GM23338 (cell line): ENCODE measurements at regions not wholly inside any gene's neighbourhood (a gene's known extent, or its start where the extent isn't known, plus 50 kb on each side); places are given as distances from the start of the nearest gene placed in this dataset.

Experiments used
- ATAC-seq: fragments of 200-7000 bp; cut with Tn5 transposase; 3 replicates; pipeline ENCODE4 v1.9.1; 2020
- DNase-seq: peaks from one replicate; pipeline ENCODE4 v3.0.0-alpha.2; 2015; ENCODE audit warnings: low spot score
- H2AFZ ChIP-seq: fragments of 200-600 bp; sonication (generic); 2 replicates; pipeline ENCODE4 v1.8.0; 2016; ENCODE audit warnings: antibody characterized with exemption, mild to moderate bottlenecking, moderate library complexity
- H3F3A ChIP-seq: fragments of 200-600 bp; sonication (generic); replicated peaks from 2 replicates; pipeline ENCODE4 v1.8.0; 2017; ENCODE audit warnings: antibody characterized with exemption, mixed run types, low read depth
- H3K27ac ChIP-seq: fragments of 200-600 bp; sonication (generic); 2 replicates; pipeline ENCODE4 v1.6.1; 2016; ENCODE audit warnings: low read depth
- H3K27me3 ChIP-seq: fragments of 200-600 bp; sonication (generic); 2 replicates; pipeline ENCODE4 v1.8.0; 2016; ENCODE audit warnings: mild to moderate bottlenecking, mixed run types, moderate library complexity; ENCODE audit not compliant: insufficient read depth
- H3K36me3 ChIP-seq: fragments of 200-600 bp; sonication (generic); 2 replicates; pipeline ENCODE4 v1.8.0; 2016; ENCODE audit warnings: mild to moderate bottlenecking; ENCODE audit not compliant: insufficient read depth
- H3K4me1 ChIP-seq: fragments of 200-600 bp; sonication (generic); 2 replicates; pipeline ENCODE4 v1.8.0; 2016; ENCODE audit warnings: mild to moderate bottlenecking, moderate library complexity; ENCODE audit not compliant: insufficient read depth
- H3K4me2 ChIP-seq: fragments of 200-600 bp; sonication (generic); 2 replicates; pipeline ENCODE4 v1.7.1; 2017; ENCODE audit warnings: mixed run types
- H3K4me3 ChIP-seq: fragments of 200-600 bp; sonication (generic); 2 replicates; pipeline ENCODE4 v1.6.1; 2016; ENCODE audit warnings: mixed run types
- H3K79me2 ChIP-seq: fragments of 200-600 bp; sonication (generic); replicated peaks from 2 replicates; pipeline ENCODE4 v1.8.0; 2017; ENCODE audit warnings: mild to moderate bottlenecking; ENCODE audit not compliant: insufficient read depth
- H3K9me2 ChIP-seq: fragments of 200-600 bp; sonication (generic); 2 replicates; pipeline ENCODE4 v1.8.0; 2017; ENCODE audit not compliant: insufficient read depth
- H4K20me1 ChIP-seq: fragments of 200-600 bp; sonication (generic); replicated peaks from 2 replicates; pipeline ENCODE4 v1.8.0; 2017; ENCODE audit warnings: mild to moderate bottlenecking; ENCODE audit not compliant: insufficient read depth
- H3K27ac Mint-ChIP-seq: 2 replicates; pipeline ENCODE4 v1.8.0; 2020; ENCODE audit warnings: inconsistent platforms, mild to moderate bottlenecking, moderate library complexity, mixed read lengths
- H3K27me3 Mint-ChIP-seq: 3 replicates; pipeline ENCODE4 v1.8.0; 2022; ENCODE audit warnings: low read depth, mild to moderate bottlenecking, moderate library complexity, mixed read lengths, inconsistent platforms; ENCODE audit not compliant: insufficient read depth, poor library complexity
- H3K36me3 Mint-ChIP-seq: 3 replicates; pipeline ENCODE4 v1.8.0; 2021; ENCODE audit warnings: low read depth, mild to moderate bottlenecking, inconsistent platforms, moderate library complexity, mixed read lengths
- H3K4me1 Mint-ChIP-seq: 3 replicates; pipeline ENCODE4 v1.8.0; 2020; ENCODE audit warnings: mild to moderate bottlenecking, inconsistent platforms, mixed read lengths
- H3K4me3 Mint-ChIP-seq: 3 replicates; pipeline ENCODE4 v1.8.0; 2021; ENCODE audit warnings: moderate library complexity, mild to moderate bottlenecking, inconsistent platforms, mixed read lengths
- H3K9me3 Mint-ChIP-seq: 3 replicates; pipeline ENCODE4 v1.8.0; 2020; ENCODE audit warnings: moderate library complexity, mild to moderate bottlenecking, inconsistent platforms, mixed read lengths
- CREB1 ChIP-seq: fragments of 250-450 bp; sonication (Bioruptor Pico); IDR thresholded peaks from 2 replicates; pipeline ENCODE4 v1.5.0; 2020; ENCODE audit warnings: low read depth, mild to moderate bottlenecking, moderate library complexity
- CTCF ChIP-seq, 2 experiments: fragments of 200-600 bp in 1 of 2; sonication (generic) in 1 of 2; conservative IDR thresholded peaks; 2 replicates each; pipeline versions ENCODE4 v1.5.1 to v1.6.1; 2016 to 2017; ENCODE audit warnings: antibody characterized with exemption in 2 of 2, low read depth in 2 of 2, mild to moderate bottlenecking in 2 of 2, moderate library complexity in 1 of 2
- EZH2 ChIP-seq: fragments of 200-600 bp; sonication (generic); IDR thresholded peaks from one replicate; pipeline ENCODE4 v1.8.0; 2017; ENCODE audit warnings: antibody characterized with exemption, mild to moderate bottlenecking, low read depth; ENCODE audit not compliant: unreplicated experiment
- EZH2phosphoT487 ChIP-seq: fragments of 200-600 bp; sonication (generic); IDR thresholded peaks from one replicate; pipeline ENCODE4 v1.8.1; 2018; ENCODE audit warnings: antibody characterized with exemption; ENCODE audit not compliant: unreplicated experiment
- JUNB ChIP-seq: IDR thresholded peaks from one replicate; pipeline ENCODE4 v1.6.1; 2016; ENCODE audit warnings: antibody characterized with exemption; ENCODE audit not compliant: unreplicated experiment
- POLR2AphosphoS5 ChIP-seq: IDR thresholded peaks from 2 replicates; pipeline ENCODE4 v1.6.1; 2016; ENCODE audit warnings: antibody characterized with exemption, low read depth
- STAT1 ChIP-seq: IDR thresholded peaks from one replicate; pipeline ENCODE4 v1.6.1; 2016; ENCODE audit warnings: antibody characterized with exemption; ENCODE audit not compliant: unreplicated experiment
- ZNF114 ChIP-seq: fragments of 250-450 bp; sonication (Bioruptor Pico); IDR thresholded peaks from 2 replicates; pipeline ENCODE4 v1.5.0; 2020; ENCODE audit warnings: mild to moderate bottlenecking, moderate library complexity
- ZNF331 ChIP-seq: fragments of 250-450 bp; sonication (Bioruptor Pico); IDR thresholded peaks from 2 replicates; pipeline ENCODE4 v1.5.0; 2020; ENCODE audit warnings: low read depth, mild to moderate bottlenecking, moderate library complexity
- TF ChIP-seq, protein P1 (sequence below): IDR thresholded peaks from 2 replicates; pipeline ENCODE4 v1.6.1; 2016; ENCODE audit warnings: antibody characterized with exemption
- TF ChIP-seq, protein P2 (sequence below): IDR thresholded peaks from one replicate; pipeline ENCODE4 v1.6.1; 2018; ENCODE audit warnings: antibody characterized with exemption; ENCODE audit not compliant: unreplicated experiment

DNA sequence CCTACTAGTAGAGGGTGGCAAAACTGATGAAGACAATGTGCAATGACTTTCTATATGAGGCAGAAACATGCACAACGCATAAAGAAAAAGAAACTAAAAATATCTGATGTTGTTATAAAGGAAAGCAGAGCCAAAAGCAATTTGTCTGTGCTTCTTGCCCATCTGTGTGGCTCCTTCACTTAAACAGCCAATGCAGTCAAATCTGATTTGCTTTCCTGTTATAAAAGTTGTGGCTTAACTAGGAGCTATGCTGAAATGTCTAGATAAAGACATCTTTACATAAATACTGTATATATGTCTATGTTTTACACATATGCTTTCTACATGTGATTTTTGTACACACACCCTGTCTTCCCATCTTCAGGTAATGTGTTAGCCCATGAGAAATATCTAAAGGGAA is 508.2 kb downstream of the CETN3 start:
- no peaks in the 10 kb centered on the region for H4K20me1 ChIP-seq
- DNase-seq, result no peak
- no peak overlapping the region for H2AFZ ChIP-seq
- H3K9me2 ChIP-seq, result no peaks in the 10 kb centered on the region; the same call in 1 of the 2 replicates
- H3K27me3 ChIP-seq, result no peaks in the 10 kb centered on the region
- H3K79me2 ChIP-seq, result no peaks in the 10 kb centered on the region
- H3K4me1 ChIP-seq, result no peaks in the 10 kb centered on the region
- H3K4me2 ChIP-seq, result no peak overlapping the region
- H3K4me3 ChIP-seq, result no peak overlapping the region
- Mint-ChIP-seq H3K4me3 (no peak overlapping the region), H3K4me1 (no peaks in the 10 kb centered on the region), H3K27me3 (no peaks in the 10 kb centered on the region), H3K36me3 (no peaks in the 10 kb centered on the region), H3K27ac (no peak overlapping the region), H3K9me3 (no peaks in the 10 kb centered on the region)
- no peak overlapping the region for H3K27ac ChIP-seq
- H3K36me3 ChIP-seq, result no peaks in the 10 kb centered on the region
- no peaks in the 10 kb centered on the region for H3F3A ChIP-seq
- TF ChIP-seq ZNF331 (CRISPR knock-in tag) (no peak), CTCF (conservative IDR thresholded peaks at IDR 0.05; ENCODE audit: low read depth in 2 of 2) (no peak), EZH2 (no peak), JUNB (no peak), STAT1 (no peak), EZH2phosphoT487 (no peak), POLR2AphosphoS5 (no peak), ZNF114 (CRISPR knock-in tag) (no peak), CREB1 (CRISPR knock-in tag) (no peak)
- TF ChIP-seq, protein P1, sequence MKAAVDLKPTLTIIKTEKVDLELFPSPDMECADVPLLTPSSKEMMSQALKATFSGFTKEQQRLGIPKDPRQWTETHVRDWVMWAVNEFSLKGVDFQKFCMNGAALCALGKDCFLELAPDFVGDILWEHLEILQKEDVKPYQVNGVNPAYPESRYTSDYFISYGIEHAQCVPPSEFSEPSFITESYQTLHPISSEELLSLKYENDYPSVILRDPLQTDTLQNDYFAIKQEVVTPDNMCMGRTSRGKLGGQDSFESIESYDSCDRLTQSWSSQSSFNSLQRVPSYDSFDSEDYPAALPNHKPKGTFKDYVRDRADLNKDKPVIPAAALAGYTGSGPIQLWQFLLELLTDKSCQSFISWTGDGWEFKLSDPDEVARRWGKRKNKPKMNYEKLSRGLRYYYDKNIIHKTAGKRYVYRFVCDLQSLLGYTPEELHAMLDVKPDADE, result no peak
- TF ChIP-seq, protein P2, sequence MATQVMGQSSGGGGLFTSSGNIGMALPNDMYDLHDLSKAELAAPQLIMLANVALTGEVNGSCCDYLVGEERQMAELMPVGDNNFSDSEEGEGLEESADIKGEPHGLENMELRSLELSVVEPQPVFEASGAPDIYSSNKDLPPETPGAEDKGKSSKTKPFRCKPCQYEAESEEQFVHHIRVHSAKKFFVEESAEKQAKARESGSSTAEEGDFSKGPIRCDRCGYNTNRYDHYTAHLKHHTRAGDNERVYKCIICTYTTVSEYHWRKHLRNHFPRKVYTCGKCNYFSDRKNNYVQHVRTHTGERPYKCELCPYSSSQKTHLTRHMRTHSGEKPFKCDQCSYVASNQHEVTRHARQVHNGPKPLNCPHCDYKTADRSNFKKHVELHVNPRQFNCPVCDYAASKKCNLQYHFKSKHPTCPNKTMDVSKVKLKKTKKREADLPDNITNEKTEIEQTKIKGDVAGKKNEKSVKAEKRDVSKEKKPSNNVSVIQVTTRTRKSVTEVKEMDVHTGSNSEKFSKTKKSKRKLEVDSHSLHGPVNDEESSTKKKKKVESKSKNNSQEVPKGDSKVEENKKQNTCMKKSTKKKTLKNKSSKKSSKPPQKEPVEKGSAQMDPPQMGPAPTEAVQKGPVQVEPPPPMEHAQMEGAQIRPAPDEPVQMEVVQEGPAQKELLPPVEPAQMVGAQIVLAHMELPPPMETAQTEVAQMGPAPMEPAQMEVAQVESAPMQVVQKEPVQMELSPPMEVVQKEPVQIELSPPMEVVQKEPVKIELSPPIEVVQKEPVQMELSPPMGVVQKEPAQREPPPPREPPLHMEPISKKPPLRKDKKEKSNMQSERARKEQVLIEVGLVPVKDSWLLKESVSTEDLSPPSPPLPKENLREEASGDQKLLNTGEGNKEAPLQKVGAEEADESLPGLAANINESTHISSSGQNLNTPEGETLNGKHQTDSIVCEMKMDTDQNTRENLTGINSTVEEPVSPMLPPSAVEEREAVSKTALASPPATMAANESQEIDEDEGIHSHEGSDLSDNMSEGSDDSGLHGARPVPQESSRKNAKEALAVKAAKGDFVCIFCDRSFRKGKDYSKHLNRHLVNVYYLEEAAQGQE, result no peak
- no peak for ATAC-seq
